Vagina (tissue), 2 donors: ENCODE measurements at regions not wholly inside any gene's neighbourhood (a gene's known extent, or its start where the extent isn't known, plus 50 kb on each side); places are given as distances from the start of the nearest gene placed in this dataset.

Experiments
- DNase-seq, 2 donors: peaks; one replicate each; pipeline ENCODE4 v3.0.0-alpha.2; 2017; ENCODE audit errors: extremely low spot score in 2 of 2
- H3K27ac ChIP-seq: fragments of 200-600 bp; sonication (generic); one replicate; pipeline ENCODE4 v1.5.1; 2019
- H3K27me3 ChIP-seq: fragments of 200-600 bp; sonication (generic); one replicate; pipeline ENCODE4 v1.5.1; 2019
- H3K36me3 ChIP-seq, 2 donors: fragments of 200-600 bp; sonication (generic); one replicate each; pipeline ENCODE4 v1.5.1; 2017 to 2019
- H3K4me1 ChIP-seq: fragments of 200-600 bp; sonication (generic); one replicate; pipeline ENCODE4 v1.5.1; 2019
- H3K4me3 ChIP-seq, 2 donors: fragments of 200-600 bp; sonication (generic); 1 replicate in 1 of 2; 2 replicates in 1 of 2; pipeline ENCODE4 v1.5.1; 2016 to 2019
- H3K9me3 ChIP-seq: fragments of 200-600 bp; sonication (generic); one replicate; pipeline ENCODE4 v1.5.1; 2019
- POLR2A ChIP-seq, 2 donors: fragments of 450-650 bp; IDR thresholded peaks; one replicate each; pipeline ENCODE4 v1.6.1; 2017; ENCODE audit warnings: antibody characterized with exemption in 2 of 2, mild to moderate bottlenecking in 2 of 2, moderate library complexity in 2 of 2
- POLR2AphosphoS5 ChIP-seq, 2 donors: sonication (generic); formaldehyde crosslinking; IDR thresholded peaks; one replicate each; pipeline ENCODE4 v1.9.0; 2017; ENCODE audit warnings: antibody characterized with exemption in 2 of 2, mild to moderate bottlenecking in 2 of 2, low read depth in 1 of 2; ENCODE audit not compliant: insufficient read depth in 1 of 2
- intact Hi-C: fragments of 100-400 bp; cut with DNase I; formaldehyde crosslinking; loops from one replicate; pipeline ENCODE4 v1.15.1; 2023
- TF ChIP-seq, protein P1 (sequence below), 3 experiments: fragments of 450-650 bp in 2 of 3; fragments of 200-600 bp in 1 of 3; sonication (generic) in 1 of 3; IDR thresholded peaks; one replicate each; pipeline ENCODE4 v1.5.1; 2017 to 2019; ENCODE audit warnings: antibody characterized with exemption in 3 of 3, mild to moderate bottlenecking in 2 of 3, moderate library complexity in 2 of 3

DNA sequence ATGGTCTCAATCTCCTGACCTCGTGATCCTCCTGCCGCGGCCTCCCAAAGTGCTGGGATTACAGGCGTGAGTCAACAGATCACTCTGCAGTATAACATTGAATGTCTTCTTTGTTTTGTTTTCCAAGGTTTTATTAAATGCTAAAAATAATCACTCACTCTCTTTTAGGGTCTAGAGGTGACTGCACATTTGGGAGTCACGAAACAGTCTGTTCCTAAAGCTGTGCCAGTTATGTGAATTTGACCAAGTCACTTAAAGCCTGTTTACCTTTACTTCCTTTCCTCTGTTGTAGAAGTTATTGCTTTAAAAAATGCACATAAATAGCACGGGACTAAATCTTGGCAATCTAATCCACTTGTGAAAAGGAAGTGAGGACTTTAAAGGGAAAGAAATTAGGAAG, 304.9 kb upstream of the PTGER4 start:
- intact Hi-C loops, result no loop called here
- Histone ChIP-seq H3K36me3 (no peaks in the 10 kb centered on the region), H3K27ac (no peak overlapping the region), H3K27me3 (no peaks in the 10 kb centered on the region), H3K4me1 (peaks cover 9% of the 10 kb centered on the region), H3K4me3 (no peak overlapping the region), H3K9me3 (no peaks in the 10 kb centered on the region)
- DNase-seq, result no peak
- no peak for TF ChIP-seq POLR2A (IDR thresholded peaks at IDR 0.05)
- TF ChIP-seq POLR2AphosphoS5 (IDR thresholded peaks at IDR 0.05; ENCODE audit: insufficient read depth in 1 of 2, low read depth in 1 of 2), result peak in 1 of 2 donors; percentile 69
- TF ChIP-seq, protein P1, sequence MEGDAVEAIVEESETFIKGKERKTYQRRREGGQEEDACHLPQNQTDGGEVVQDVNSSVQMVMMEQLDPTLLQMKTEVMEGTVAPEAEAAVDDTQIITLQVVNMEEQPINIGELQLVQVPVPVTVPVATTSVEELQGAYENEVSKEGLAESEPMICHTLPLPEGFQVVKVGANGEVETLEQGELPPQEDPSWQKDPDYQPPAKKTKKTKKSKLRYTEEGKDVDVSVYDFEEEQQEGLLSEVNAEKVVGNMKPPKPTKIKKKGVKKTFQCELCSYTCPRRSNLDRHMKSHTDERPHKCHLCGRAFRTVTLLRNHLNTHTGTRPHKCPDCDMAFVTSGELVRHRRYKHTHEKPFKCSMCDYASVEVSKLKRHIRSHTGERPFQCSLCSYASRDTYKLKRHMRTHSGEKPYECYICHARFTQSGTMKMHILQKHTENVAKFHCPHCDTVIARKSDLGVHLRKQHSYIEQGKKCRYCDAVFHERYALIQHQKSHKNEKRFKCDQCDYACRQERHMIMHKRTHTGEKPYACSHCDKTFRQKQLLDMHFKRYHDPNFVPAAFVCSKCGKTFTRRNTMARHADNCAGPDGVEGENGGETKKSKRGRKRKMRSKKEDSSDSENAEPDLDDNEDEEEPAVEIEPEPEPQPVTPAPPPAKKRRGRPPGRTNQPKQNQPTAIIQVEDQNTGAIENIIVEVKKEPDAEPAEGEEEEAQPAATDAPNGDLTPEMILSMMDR (IDR thresholded peaks at IDR 0.05), result no peak

DNA sequence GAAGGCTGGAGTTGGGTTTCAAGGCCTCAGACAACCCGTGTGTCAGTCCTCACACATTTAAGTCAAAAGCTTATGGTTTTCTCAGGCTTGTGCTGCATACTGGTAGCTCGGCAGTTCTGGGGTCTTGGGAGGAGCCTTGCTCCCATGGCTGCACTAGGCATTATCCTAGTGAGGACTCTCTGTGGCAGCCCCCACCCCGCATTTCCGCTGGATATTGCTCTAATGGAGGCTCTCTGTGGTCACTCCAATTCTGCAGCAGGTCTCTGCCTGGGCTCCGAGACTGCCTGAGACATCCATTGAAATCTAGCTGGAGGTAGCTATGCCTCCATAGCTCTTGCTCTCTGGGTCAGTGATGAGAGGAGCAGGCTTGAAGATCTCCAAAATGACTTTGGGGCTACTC, 311.5 kb upstream of the PTGER4 start:
- DNase-seq, result no peak
- Histone ChIP-seq H3K27ac (no peak overlapping the region), H3K27me3 (no peaks in the 10 kb centered on the region), H3K9me3 (no peaks in the 10 kb centered on the region), H3K4me1 (no peaks in the 10 kb centered on the region), H3K36me3 (no peaks in the 10 kb centered on the region), H3K4me3 (no peak overlapping the region)
- TF ChIP-seq, protein P1 (IDR thresholded peaks at IDR 0.05), result no peak
- TF ChIP-seq POLR2AphosphoS5 (IDR thresholded peaks at IDR 0.05; ENCODE audit: insufficient read depth in 1 of 2, low read depth in 1 of 2) (no peak), POLR2A (IDR thresholded peaks at IDR 0.05) (no peak)
- intact Hi-C loops, result no loop called here

DNA sequence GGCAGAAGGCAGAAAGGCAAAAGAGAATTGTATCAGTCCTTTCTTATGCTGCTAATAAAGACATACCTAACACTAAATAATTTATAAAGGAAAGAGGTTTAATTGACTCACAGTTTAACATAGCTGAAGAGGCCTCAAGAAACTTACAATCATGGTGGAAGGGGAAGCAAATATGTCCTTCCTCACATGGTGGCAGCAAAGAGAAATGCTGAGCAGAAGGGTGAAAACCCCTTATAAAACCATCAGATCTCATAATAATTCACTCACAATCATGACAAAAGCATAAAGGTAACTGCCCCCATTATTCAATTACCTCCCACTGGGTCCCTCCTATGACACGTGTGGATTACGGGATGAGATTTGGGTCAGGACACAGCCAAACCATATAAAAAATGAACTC, 312.5 kb upstream of the PTGER4 start:
- no peaks in the 10 kb centered on the region for H3K9me3 ChIP-seq
- H3K4me1 ChIP-seq, result no peaks in the 10 kb centered on the region
- TF ChIP-seq, protein P1 (IDR thresholded peaks at IDR 0.05), result no peak
- no peak for TF ChIP-seq POLR2AphosphoS5 (IDR thresholded peaks at IDR 0.05; ENCODE audit: insufficient read depth in 1 of 2, low read depth in 1 of 2)
- TF ChIP-seq POLR2A (IDR thresholded peaks at IDR 0.05), result no peak
- H3K4me3 ChIP-seq, result no peak overlapping the region
- intact Hi-C loops, result no loop called here
- H3K27ac ChIP-seq, result no peak overlapping the region
- no peaks in the 10 kb centered on the region for H3K36me3 ChIP-seq
- no peaks in the 10 kb centered on the region for H3K27me3 ChIP-seq
- DNase-seq, result no peak

DNA sequence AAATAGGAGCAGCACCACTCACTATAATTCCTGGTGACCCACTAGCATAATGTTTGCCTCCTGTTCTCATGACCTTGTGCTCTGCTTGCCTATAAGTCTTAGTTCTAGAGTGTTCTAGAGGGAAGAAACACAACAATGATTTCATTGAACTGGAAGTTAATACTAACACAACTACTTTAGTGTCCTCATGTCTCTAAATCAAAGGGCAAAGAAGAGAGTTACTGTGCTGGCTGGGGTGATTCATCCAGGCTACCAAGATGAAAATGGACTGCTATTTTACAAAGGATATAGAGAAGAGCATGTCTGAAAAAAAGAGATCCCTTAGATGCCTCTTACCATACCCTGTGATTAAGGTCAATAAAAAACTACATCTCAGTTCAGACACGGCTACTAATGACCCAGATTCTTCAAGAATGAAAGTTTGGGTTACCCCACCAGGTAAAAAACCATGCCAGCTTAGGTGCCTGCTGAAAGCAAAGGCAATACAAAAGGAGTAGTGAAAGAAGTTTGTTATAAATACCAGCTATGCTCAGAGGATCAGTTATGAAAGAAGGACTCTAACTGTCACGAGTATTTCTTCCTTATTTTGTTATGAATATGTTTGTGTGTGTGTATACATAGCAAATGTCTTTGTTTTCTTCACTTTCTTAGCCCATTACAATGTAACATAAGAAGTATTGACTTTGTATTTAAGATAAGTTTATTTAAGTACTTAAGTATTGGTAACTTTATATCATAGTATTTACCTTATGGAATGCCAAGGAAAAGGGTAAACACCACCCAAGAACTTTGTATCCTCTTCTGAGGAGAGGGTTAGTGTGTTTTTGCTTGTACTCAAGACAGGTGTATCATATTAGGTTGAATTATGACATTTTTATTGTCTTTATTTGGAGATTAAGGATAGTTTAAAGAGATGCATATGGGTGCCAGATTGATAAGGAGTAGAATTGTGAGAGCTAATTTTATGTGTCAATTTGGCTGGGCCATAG, 314.1 kb upstream of the PTGER4 start:
- intact Hi-C loops, result no loop called here

More for the DNA sequence above, 314.1 kb upstream of the PTGER4 start:
- Histone ChIP-seq H3K4me1 (no peaks in the 10 kb centered on the region), H3K4me3 (no peak overlapping the region), H3K27me3 (no peaks in the 10 kb centered on the region), H3K9me3 (no peaks in the 10 kb centered on the region), H3K27ac (no peak overlapping the region), H3K36me3 (no peaks in the 10 kb centered on the region)
- DNase-seq, result no peak
- TF ChIP-seq, protein P1 (IDR thresholded peaks at IDR 0.05), result no peak
- TF ChIP-seq POLR2A (IDR thresholded peaks at IDR 0.05), result no peak
